Activated CD4-positive, alpha-beta memory T cell treated with anti-CD3 and anti-CD28 coated beads, Interleukin-2, amount 10 ng/mL, durations not matched to agents 7 days and 5 days (primary cell): ENCODE measurements at regions not wholly inside any gene's neighbourhood (a gene's known extent, or its start where the extent isn't known, plus 50 kb on each side); places are given as distances from the start of the nearest gene placed in this dataset.
A peak's percentile ranks its signal among the peaks of the same experiment; 100 is the strongest.
"Not testable (repeated sequence)": the region's sequence is repeated elsewhere in the genome, so short reads cannot be mapped to it uniquely, and the experiment has no call there.

Experiments
- CTCF ChIA-PET: fragments of 350-600 bp; sonication (Branson Sonifier 250); formaldehyde crosslinking; loops from one replicate; lab custom pipeline; 2021; ENCODE audit warnings: antibody characterized with exemption, inconsistent platforms; lab: Charles Lee
- POLR2A ChIA-PET: fragments of 350-600 bp; sonication (Branson Sonifier 250); formaldehyde crosslinking; loops from one replicate; lab custom pipeline; 2021; ENCODE audit warnings: antibody characterized with exemption; lab: Charles Lee
- DNase-seq: peaks from one replicate; pipeline ENCODE4 v3.0.0-alpha.2; 2020
- H3K27ac Mint-ChIP-seq: one replicate; pipeline ENCODE4 v1.8.0; 2021; ENCODE audit warnings: mild to moderate bottlenecking, mixed read lengths
- H3K27me3 Mint-ChIP-seq: one replicate; pipeline ENCODE4 v1.8.0; 2021; ENCODE audit warnings: mixed read lengths
- H3K36me3 Mint-ChIP-seq: one replicate; pipeline ENCODE4 v1.8.0; 2021; ENCODE audit warnings: low read depth, mixed read lengths
- H3K4me1 Mint-ChIP-seq: one replicate; pipeline ENCODE4 v1.8.0; 2021; ENCODE audit warnings: mixed read lengths
- H3K4me3 Mint-ChIP-seq: one replicate; pipeline ENCODE4 v1.8.0; 2021; ENCODE audit warnings: mild to moderate bottlenecking, mixed read lengths
- H3K9me3 Mint-ChIP-seq: one replicate; pipeline ENCODE4 v1.8.0; 2021; ENCODE audit warnings: mixed read lengths

DNA sequence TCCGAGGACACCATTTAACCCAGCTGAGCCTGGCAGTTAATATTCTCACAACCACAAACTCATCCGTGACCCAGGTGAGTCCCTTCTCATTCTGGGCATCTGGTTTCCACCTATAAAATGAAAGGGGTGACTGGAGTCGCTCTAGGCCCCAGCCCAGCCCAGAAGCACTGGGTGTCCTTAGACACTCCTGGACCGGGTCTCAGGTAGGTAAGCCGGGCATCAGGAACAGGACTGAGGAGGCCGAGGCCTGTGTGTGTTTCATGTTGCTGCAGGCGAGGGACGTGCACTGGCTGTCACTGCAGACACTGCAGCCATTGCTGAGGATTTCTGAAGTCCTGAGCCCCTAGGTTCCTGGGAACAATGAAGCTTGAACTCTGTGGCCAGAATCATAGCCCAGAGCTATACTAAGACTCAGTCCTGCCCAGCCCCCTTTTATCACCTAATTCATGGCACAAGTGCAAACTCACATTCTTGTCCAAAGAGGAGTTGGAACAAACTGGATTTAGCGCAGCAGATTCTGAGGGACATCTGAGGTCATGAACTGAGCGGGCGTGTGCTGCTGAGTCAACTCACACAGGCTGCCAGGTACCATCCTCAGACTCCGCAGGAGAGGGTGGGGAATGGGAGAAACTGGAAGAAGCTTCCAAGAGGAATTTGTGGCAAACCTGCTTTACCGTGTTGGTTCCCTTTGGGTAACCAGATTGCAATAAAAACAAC, 184.9 kb downstream of the FAM43A start:
- no peak for DNase-seq
- CTCF ChIA-PET = interaction anchor here (0.8 kb wide), 1 partner anchor 200 kb away, joined by 4 read pairs; no protein-coding TSS in a partner anchor
- POLR2A ChIA-PET = no interaction called here
- no peaks in the 10 kb centered on the region for H3K36me3 Mint-ChIP-seq
- H3K27me3 Mint-ChIP-seq = peaks cover 19% of the 10 kb centered on the region
- no peaks in the 10 kb centered on the region for H3K4me1 Mint-ChIP-seq
- H3K4me3 Mint-ChIP-seq = no peak overlapping the region
- H3K9me3 Mint-ChIP-seq = no peaks in the 10 kb centered on the region
- H3K27ac Mint-ChIP-seq = no peak overlapping the region

DNA sequence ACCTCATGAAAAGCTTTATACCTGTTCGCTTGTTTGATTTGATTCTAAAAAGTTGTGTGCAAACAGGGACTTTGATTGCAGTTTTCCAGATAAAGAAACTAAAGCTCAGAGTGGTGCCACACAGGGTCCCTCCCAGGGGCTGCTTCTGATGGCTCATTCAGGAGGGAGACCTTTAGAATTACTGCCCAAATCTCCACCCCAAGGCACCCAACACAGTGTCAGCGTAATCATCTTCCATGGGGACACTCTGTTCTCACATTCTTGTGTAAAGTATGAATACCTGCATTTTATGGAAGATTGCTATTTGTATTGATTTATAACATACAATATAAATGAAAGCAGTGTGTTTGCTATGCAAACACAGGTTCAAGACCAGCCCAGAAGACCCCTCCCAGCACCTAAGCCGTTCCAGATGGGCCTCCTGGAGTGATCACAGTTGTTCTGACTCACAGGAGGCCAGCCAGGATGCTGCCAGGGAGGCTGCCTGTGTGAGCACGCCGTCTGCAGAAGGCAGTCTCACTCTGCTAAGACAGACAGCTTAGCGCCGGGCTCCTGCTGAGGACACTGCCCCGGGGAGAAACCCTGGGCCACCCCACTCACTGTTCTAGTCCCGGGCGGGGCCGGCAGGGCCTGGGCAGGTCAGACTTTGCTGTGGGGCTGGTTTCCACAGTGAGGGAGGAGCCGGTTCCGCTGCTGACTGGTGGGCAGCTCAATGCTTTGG, 185.6 kb downstream of the FAM43A start:
- Mint-ChIP-seq H3K9me3 (no peaks in the 10 kb centered on the region), H3K4me3 (no peak overlapping the region), H3K4me1 (no peaks in the 10 kb centered on the region), H3K27ac (no peak overlapping the region), H3K27me3 (peaks cover 17% of the 10 kb centered on the region), H3K36me3 (no peaks in the 10 kb centered on the region)
- POLR2A ChIA-PET = no interaction called here
- DNase-seq = no peak
- CTCF ChIA-PET = interaction anchor here (0.8 kb wide), 1 partner anchor 200 kb away, joined by 4 read pairs; no protein-coding TSS in a partner anchor

DNA sequence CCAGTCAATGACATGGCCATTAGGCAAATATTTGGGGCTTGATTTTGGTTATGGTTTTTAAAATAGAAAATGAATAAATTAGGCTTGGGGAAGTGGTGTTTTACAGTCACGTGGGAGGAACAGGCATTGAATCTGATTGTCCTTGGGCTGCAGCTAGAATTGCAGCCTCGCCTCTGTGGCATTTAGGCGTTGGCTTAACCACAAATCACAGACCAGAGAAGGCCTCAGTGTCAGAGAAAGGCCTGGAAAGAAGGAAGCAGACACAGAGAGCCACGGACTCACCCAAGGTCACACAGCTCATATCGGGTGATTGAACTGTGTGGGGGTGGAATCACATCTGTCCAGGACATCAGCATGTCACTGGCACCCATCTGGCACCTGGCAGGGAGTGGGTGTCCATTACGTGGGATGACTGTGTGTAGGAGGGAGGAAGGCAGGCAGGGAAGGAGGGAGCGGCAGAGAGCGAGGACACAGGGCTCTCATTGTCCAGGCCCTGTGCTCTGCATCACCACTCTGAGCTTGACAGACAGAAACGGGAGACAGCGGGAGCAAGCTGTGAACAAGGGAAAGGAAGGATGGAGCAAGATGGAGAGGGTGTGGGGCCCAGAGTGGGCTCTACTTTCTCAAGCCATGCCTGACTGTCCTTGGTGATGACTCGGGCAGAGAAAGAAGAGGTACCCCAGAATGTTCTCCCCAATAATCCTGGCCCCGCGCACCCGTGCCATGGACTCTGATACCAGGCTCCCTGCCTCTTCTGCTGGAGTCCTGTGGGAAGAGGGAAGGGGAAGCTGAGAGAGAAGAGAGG, 186.4 kb downstream of the FAM43A start:
- H3K27ac Mint-ChIP-seq = no peak overlapping the region
- H3K9me3 Mint-ChIP-seq = no peaks in the 10 kb centered on the region
- ChIA-PET POLR2A (no interaction called here), CTCF (no interaction called here)
- H3K4me1 Mint-ChIP-seq = no peaks in the 10 kb centered on the region
- DNase-seq = no peak
- H3K36me3 Mint-ChIP-seq = no peaks in the 10 kb centered on the region
- no peak overlapping the region for H3K4me3 Mint-ChIP-seq
- H3K27me3 Mint-ChIP-seq = peaks cover 13% of the 10 kb centered on the region

DNA sequence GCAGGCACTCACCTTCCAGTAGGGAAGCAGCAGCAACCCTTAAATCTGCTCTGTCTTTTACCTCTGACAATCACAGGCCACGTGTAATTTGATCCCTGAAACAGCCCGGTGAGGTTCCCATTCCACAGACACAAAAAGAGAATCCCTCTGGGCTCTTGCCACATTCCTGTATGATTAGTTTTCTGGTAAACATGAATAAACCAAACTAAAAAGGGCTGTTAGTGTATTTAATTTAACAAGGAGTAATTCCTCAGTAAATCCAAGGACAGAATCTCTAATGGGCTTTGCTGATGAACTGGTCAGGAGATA, 186.9 kb downstream of the FAM43A start:
- H3K27me3 Mint-ChIP-seq = peaks cover 7% of the 10 kb centered on the region
- DNase-seq = no peak
- H3K4me3 Mint-ChIP-seq = no peak overlapping the region
- no peak overlapping the region for H3K27ac Mint-ChIP-seq
- CTCF ChIA-PET = interaction anchor here (0.6 kb wide), 1 partner anchor 832 kb away, joined by 6 read pairs; no protein-coding TSS in a partner anchor
- H3K9me3 Mint-ChIP-seq = no peaks in the 10 kb centered on the region
- no peaks in the 10 kb centered on the region for H3K36me3 Mint-ChIP-seq
- H3K4me1 Mint-ChIP-seq = no peaks in the 10 kb centered on the region
- POLR2A ChIA-PET = no interaction called here

DNA sequence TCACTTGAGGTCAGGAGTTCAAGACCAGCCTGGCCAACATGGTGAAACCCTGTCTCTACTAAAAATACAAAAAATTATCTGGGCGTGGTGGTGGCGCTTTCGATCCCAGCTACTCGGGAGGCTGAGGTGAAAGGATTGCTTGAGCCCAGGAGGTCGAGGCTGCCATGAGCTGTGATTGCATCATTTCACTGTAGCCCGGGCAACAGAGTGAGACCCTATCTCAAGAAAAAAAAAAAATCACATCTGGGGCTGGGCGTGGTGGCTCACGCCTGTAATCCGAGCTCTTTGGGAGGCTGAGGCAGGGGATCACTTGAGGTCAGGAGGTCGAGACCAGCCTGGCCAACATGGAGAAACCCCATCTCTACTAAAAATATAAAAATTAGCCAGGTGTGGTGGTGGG, 187.8 kb downstream of the FAM43A start:
- CTCF ChIA-PET = interaction anchor here (0.6 kb wide), 1 partner anchor 832 kb away, joined by 6 read pairs; no protein-coding TSS in a partner anchor
- POLR2A ChIA-PET, H3K27ac Mint-ChIP-seq, H3K9me3 Mint-ChIP-seq, H3K4me1 Mint-ChIP-seq, H3K4me3 Mint-ChIP-seq, H3K27me3 Mint-ChIP-seq, H3K36me3 Mint-ChIP-seq: not testable (repeated sequence)
- peak; percentile 3 for DNase-seq

DNA sequence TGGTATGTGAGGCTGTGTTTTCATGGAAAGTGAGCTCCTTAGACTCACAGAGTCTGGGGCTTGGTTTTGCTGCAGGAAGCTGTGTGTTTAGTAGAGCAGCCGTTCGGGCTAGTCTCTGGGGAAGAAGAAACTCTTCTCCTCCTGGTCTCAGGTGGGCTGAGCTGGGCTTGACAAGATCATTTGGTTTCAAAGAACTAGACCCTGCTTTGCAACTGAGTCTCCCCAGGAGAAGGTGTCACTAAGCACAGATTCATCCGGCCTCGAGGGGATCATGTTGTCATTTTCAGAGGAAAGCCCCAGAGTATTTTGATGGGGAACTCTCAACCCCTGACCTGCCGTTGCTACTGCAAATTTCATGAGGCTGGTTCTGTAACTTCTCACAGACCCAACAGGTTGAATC, 188.5 kb downstream of the FAM43A start:
- no peak overlapping the region for H3K4me3 Mint-ChIP-seq
- POLR2A ChIA-PET = no interaction called here

DNA sequence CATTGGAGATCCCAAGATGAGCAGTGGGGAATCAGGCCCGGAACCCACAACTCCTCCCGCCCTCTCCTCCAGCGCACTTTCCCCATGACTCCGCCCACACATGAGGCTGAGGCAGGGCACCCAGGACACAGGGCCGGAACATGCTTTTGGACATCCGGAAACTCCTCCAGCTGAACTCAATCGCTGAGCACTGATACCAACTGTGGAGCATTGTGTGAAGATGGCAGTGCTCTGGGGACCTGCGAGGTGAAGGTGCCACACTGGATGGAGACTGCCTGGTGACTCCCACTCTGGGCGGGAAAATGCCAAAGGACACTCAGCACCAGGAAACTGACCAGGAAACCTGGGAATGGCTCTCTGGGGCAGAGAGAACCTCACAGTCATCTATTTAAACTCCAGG, 189.1 kb downstream of the FAM43A start:
- H3K36me3 Mint-ChIP-seq = no peaks in the 10 kb centered on the region
- ChIA-PET CTCF (interaction anchor here (0.5 kb wide), 1 partner anchor 192 kb away, joined by 3 read pairs; no protein-coding TSS in a partner anchor), POLR2A (no interaction called here)
- no peaks in the 10 kb centered on the region for H3K9me3 Mint-ChIP-seq
- no peak overlapping the region for H3K4me3 Mint-ChIP-seq
- H3K27me3 Mint-ChIP-seq = no peaks in the 10 kb centered on the region
- no peaks in the 10 kb centered on the region for H3K4me1 Mint-ChIP-seq
- no peak overlapping the region for H3K27ac Mint-ChIP-seq
- DNase-seq = peak; percentile 8

More for the DNA sequence above, 188.5 kb downstream of the FAM43A start:
- Mint-ChIP-seq H3K4me1 (no peaks in the 10 kb centered on the region), H3K9me3 (no peaks in the 10 kb centered on the region), H3K27me3 (no peaks in the 10 kb centered on the region), H3K27ac (no peak overlapping the region), H3K36me3 (no peaks in the 10 kb centered on the region)
- no peak for DNase-seq
- CTCF ChIA-PET = no interaction called here

DNA sequence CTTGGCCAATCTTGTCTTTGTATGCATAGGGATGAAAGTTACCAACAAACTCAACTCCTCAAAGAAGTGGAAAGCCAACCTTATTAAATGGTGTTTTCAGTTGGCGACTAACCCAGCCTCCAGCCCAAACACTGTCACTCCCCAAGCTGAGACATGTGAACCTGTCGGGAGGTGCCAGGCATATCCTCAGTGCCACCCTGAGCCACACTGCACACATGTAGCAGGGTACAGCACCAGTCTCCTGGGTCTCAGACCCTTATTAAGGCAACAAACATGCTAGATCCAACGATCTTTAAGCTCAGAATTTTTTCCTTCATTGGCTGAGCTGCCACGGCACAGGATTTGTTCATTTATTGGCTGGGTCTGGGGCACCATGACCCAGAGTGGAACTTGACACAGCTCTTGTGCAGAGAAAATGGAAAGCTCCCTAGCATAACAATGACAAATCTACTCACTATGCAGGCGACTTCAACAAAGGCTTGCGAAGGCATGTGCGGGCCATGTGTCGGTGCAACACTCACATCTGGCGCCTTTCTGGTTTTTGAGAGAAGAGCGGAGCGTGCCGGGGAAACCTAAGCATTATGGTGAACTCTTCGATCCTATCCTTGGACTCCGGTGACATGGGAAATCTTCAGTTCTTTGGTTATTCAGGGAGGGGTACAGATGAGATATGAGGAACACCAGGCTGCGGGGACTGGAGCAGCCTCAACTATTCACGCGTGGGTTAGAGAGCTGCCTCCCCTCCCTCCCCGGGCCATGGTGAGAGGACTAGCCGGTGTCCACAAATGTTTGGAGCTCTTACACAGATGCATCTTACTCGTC, 190.1 kb downstream of the FAM43A start:
- Mint-ChIP-seq H3K4me1 (peaks cover 3% of the 10 kb centered on the region), H3K36me3 (no peaks in the 10 kb centered on the region), H3K27me3 (no peaks in the 10 kb centered on the region), H3K9me3 (no peaks in the 10 kb centered on the region), H3K27ac (no peak overlapping the region), H3K4me3 (no peak overlapping the region)
- ChIA-PET CTCF (no interaction called here), POLR2A (no interaction called here)
- DNase-seq = peak; percentile 11

DNA sequence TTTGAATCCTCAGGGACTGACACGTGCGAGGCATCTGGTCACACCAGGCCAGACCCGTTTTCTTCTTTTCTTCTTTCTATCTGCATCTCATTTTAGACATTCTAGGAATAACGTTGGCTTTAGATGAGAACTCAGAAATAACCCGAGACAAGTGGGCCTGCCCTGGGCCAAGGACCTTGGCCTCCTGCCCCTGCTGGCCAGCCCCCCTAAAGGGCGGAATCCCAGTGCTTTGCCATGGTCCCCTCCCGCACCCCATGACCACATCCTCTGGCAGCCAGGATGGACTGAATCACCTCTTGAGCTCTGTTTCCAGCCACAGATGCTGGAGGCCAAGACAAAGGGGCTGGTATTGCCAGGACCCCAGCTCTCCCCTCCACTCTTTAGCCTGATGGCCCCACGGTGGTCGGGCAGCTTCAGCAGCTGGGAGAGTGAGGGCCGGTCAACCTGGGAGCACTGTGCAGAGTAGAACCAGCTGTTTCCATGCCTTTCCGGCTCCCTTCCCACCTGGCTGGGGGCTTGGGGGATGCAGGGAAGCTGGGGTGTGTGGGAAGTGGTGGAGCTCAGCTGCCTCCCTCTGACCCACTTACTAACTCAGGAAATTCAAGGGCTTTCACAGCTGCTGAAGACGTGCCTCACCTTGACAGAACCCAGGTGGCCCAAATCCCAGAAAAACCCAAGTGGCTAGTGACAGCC, 190.9 kb downstream of the FAM43A start:
- CTCF ChIA-PET = no interaction called here
- H3K27ac Mint-ChIP-seq = no peak overlapping the region
- no peak overlapping the region for H3K4me3 Mint-ChIP-seq
- no peaks in the 10 kb centered on the region for H3K36me3 Mint-ChIP-seq
- peak; percentile 12 for DNase-seq
- peaks cover 3% of the 10 kb centered on the region for H3K4me1 Mint-ChIP-seq
- H3K27me3 Mint-ChIP-seq = no peaks in the 10 kb centered on the region
- no peaks in the 10 kb centered on the region for H3K9me3 Mint-ChIP-seq
- POLR2A ChIA-PET = no interaction called here

DNA sequence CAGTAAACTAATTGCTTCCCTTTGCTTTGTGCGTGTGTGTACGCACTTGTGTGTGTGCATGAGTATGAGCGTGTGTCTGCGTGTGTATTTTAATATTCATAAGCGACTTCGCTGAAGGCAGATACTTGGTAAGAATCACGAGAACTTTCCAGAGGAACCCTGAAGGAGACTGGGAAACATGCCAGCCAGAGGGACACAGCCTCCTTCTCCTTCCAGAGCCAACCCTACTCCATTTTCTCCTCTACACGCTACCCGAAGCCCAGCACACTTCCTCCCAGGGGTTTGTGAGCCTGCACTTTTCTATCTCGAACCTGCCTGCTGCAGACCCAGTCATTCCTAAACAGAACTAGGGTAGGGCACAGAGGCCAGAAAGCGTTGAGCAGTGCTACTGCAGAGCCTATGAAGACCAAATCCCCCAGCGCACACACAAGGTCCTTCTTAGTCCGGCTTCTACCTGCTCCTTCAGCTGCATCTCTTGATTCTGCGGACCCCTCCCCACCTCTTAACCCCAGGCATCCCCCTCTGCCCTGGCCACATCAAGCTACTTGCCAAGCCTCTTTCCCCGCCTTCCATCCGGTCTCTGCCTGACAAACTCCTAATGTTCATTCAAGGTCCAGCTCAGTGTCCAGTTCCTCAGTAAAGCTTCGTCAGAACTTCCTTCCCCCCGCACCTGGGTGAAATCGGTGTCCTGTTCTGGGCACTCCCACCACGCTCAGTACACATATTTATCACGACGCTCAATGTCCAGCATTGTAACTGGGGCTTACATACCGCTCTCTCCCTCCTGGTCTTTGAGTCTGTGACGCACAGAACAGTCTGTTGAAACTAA, 191.8 kb downstream of the FAM43A start:
- H3K36me3 Mint-ChIP-seq = no peaks in the 10 kb centered on the region
- H3K27ac Mint-ChIP-seq = no peak overlapping the region
- POLR2A ChIA-PET = no interaction called here
- peaks cover 3% of the 10 kb centered on the region for H3K4me1 Mint-ChIP-seq
- no peak overlapping the region for H3K4me3 Mint-ChIP-seq
- H3K27me3 Mint-ChIP-seq = no peaks in the 10 kb centered on the region
- DNase-seq = no peak
- CTCF ChIA-PET = no interaction called here
- peaks cover 4% of the 10 kb centered on the region for H3K9me3 Mint-ChIP-seq

DNA sequence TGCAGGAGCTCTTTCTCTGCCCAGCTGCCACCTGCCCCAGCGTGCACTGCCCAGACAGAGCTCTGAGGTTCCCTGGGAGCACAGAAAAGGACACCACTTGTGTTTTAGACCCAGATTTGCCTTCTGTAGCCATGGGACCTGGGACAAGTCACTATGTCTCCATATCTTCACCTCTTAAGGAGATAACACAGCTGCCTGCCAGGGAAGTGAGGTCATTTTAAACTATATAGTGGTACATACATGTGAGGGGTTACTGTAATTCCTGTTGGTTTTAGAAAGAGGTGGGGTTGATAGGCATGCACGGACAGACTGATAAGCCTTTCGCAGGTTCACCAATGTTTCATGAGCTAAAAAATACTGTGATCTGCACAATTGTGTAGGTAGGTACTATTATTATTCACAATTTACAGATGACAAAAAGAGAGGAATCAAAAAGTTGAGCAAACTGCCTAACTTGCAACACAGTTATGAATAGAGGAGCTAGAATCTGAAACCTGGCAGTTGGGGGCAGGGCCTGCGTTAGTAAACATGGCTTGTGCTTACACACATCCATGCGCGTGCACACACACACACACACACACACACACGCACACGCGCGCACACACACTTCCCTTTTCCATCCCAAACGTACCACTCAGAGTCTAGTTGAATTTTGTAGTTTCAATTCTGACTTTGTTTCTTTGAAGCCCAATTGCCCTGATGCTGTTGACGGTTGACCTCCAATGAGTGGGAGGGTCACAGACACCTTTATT, 193.6 kb downstream of the FAM43A start:
- H3K27me3 Mint-ChIP-seq = no peaks in the 10 kb centered on the region
- H3K4me3 Mint-ChIP-seq = no peak overlapping the region
- ChIA-PET CTCF (no interaction called here), POLR2A (no interaction called here)
- H3K9me3 Mint-ChIP-seq = peaks cover 13% of the 10 kb centered on the region
- H3K4me1 Mint-ChIP-seq = peaks cover 3% of the 10 kb centered on the region
- no peak overlapping the region for H3K27ac Mint-ChIP-seq
- no peak for DNase-seq
- no peaks in the 10 kb centered on the region for H3K36me3 Mint-ChIP-seq
